IMR-90 (cell line): ENCODE measurements at regions not wholly inside any gene's neighbourhood (a gene's known extent, or its start where the extent isn't known, plus 50 kb on each side); places are given as distances from the start of the nearest gene placed in this dataset.

Experiments used
- ATAC-seq: fragments of 200-7000 bp; cut with Tn5 transposase; 2 replicates; pipeline ENCODE4 v1.9.1; 2020; ENCODE audit warnings: low read depth, mild to moderate bottlenecking, moderate library complexity
- BruUV-seq: library from RNA; stranded (reverse); fragments of 400-500 nt; replicated peaks from 2 replicates; lab custom pipeline; 2021; lab: Mats Ljungman, UMichigan
- CTCF ChIA-PET: fragments of 300-600 bp; formaldehyde crosslinking; extraction: SDS; loops from one replicate; lab custom pipeline; 2021; ENCODE audit warnings: antibody characterized with exemption; lab: Yijun Ruan, JAX
- POLR2A ChIA-PET: fragments of 300-600 bp; sonication (Branson Sonifier 250); formaldehyde crosslinking; loops from one replicate; lab custom pipeline; 2022; ENCODE audit warnings: antibody characterized with exemption; ENCODE audit not compliant: unreplicated experiment; lab: Charles Lee
- DNase-seq: peaks from one replicate; pipeline ENCODE4 v3.0.0; 2013
- H2AFZ ChIP-seq: replicated peaks from 2 replicates; pipeline ENCODE3; 2013; ENCODE audit warnings: low read length, mild to moderate bottlenecking; ENCODE audit not compliant: poor library complexity
- H2AK5ac ChIP-seq: 2 replicates; pipeline ENCODE4 v1.6.1; 2013; ENCODE audit warnings: low read depth, low read length, inconsistent platforms
- H2AK9ac ChIP-seq: replicated peaks from 2 replicates; pipeline ENCODE3; 2013; ENCODE audit warnings: mild to moderate bottlenecking, low read depth, low read length, moderate library complexity; ENCODE audit not compliant: poor library complexity
- H2BK120ac ChIP-seq: 2 replicates; pipeline ENCODE4 v1.6.1; 2013; ENCODE audit warnings: low read depth, low read length, inconsistent platforms
- H2BK15ac ChIP-seq: 3 replicates; pipeline ENCODE4 v1.6.1; 2013; ENCODE audit warnings: low read depth, low read length, inconsistent platforms
- H2BK20ac ChIP-seq: 2 replicates; pipeline ENCODE4 v1.6.1; 2013; ENCODE audit warnings: low read depth, mild to moderate bottlenecking, inconsistent platforms, low read length, moderate library complexity
- H2BK5ac ChIP-seq: 2 replicates; pipeline ENCODE4 v1.6.1; 2013; ENCODE audit warnings: mild to moderate bottlenecking, low read depth, low read length, inconsistent platforms; ENCODE audit not compliant: poor library complexity, severe bottlenecking
- H3K14ac ChIP-seq: replicated peaks from 2 replicates; pipeline ENCODE4 v1.6.1; 2013; ENCODE audit warnings: low read depth, low read length, inconsistent platforms
- H3K18ac ChIP-seq: 2 replicates; pipeline ENCODE4 v1.6.1; 2013; ENCODE audit warnings: low read depth, low read length, control low read depth
- H3K23ac ChIP-seq: 2 replicates; pipeline ENCODE4 v1.6.1; 2013; ENCODE audit warnings: low read depth, low read length, inconsistent platforms
- H3K27ac ChIP-seq: 2 replicates; pipeline ENCODE4 v1.5.1; 2013; ENCODE audit warnings: mild to moderate bottlenecking, control low read depth, low read length; ENCODE audit not compliant: insufficient read depth
- H3K27me3 ChIP-seq: 2 replicates; pipeline ENCODE4 v1.6.1; 2013; ENCODE audit warnings: low read length; ENCODE audit not compliant: control insufficient read depth, insufficient read depth
- H3K36me3 ChIP-seq: 2 replicates; pipeline ENCODE4 v1.6.1; 2013; ENCODE audit warnings: low read length, mixed read lengths; ENCODE audit not compliant: control insufficient read depth, insufficient read depth
- H3K4ac ChIP-seq: 2 replicates; pipeline ENCODE4 v1.6.1; 2013; ENCODE audit warnings: low read depth, low read length, inconsistent platforms
- H3K4me1 ChIP-seq: 2 replicates; pipeline ENCODE4 v1.6.1; 2013; ENCODE audit warnings: low read length, mixed read lengths; ENCODE audit not compliant: control insufficient read depth, insufficient read depth
- H3K4me2 ChIP-seq: 2 replicates; pipeline ENCODE4 v1.6.1; 2013; ENCODE audit warnings: low read depth, mild to moderate bottlenecking, control low read depth, low read length, moderate library complexity
- H3K4me3 ChIP-seq: 2 replicates; pipeline ENCODE4 v1.5.1; 2013; ENCODE audit warnings: low read depth, mild to moderate bottlenecking, control low read depth, low read length, moderate library complexity; ENCODE audit not compliant: insufficient read depth
- H3K56ac ChIP-seq: 2 replicates; pipeline ENCODE4 v1.6.1; 2013; ENCODE audit warnings: low read length, inconsistent platforms; ENCODE audit not compliant: insufficient read depth; ENCODE audit errors: extremely low read depth
- H3K79me1 ChIP-seq, 2 experiments: 2 replicates each; pipeline ENCODE4 v1.6.1; 2013; ENCODE audit warnings: low read length in 2 of 2, inconsistent platforms in 1 of 2, low read depth in 1 of 2
- H3K9ac ChIP-seq: 2 replicates; pipeline ENCODE4 v1.6.1; 2013; ENCODE audit warnings: low read depth, low read length, control low read depth
- H3K9me1 ChIP-seq: 2 replicates; pipeline ENCODE4 v1.6.1; 2013; ENCODE audit warnings: low read length, inconsistent platforms; ENCODE audit not compliant: insufficient read depth
- H3K9me3 ChIP-seq: 2 replicates; pipeline ENCODE4 v1.6.1; 2013; ENCODE audit warnings: low read length; ENCODE audit not compliant: control insufficient read depth, insufficient read depth
- H4K20me1 ChIP-seq: 2 replicates; pipeline ENCODE4 v1.6.1; 2013; ENCODE audit warnings: low read length, inconsistent platforms; ENCODE audit not compliant: insufficient read depth
- H4K5ac ChIP-seq: 2 replicates; pipeline ENCODE4 v1.6.1; 2013; ENCODE audit warnings: mild to moderate bottlenecking, low read depth, low read length, control low read depth
- H4K8ac ChIP-seq, 2 experiments: 2 replicates each; pipeline ENCODE4 v1.6.1; 2013; ENCODE audit warnings: low read depth in 2 of 2, low read length in 2 of 2, control low read depth in 1 of 2, inconsistent platforms in 1 of 2
- H4K91ac ChIP-seq: 2 replicates; pipeline ENCODE4 v1.6.1; 2013; ENCODE audit warnings: low read depth, low read length, inconsistent platforms; ENCODE audit not compliant: insufficient read depth
- BHLHE40 ChIP-seq: fragments of 150-350 bp; IDR thresholded peaks from 2 replicates; pipeline ENCODE4 v1.6.1; 2016; ENCODE audit warnings: mild to moderate bottlenecking, low read depth, low read length
- CEBPB ChIP-seq: IDR thresholded peaks from 2 replicates; pipeline ENCODE4 v1.6.1; 2012; ENCODE audit warnings: low read depth, low read length, improper control_type of control experiment
- CHD1 ChIP-seq: IDR thresholded peaks from 2 replicates; pipeline ENCODE4 v1.6.1; 2012; ENCODE audit warnings: low read depth, low read length, improper control_type of control experiment
- MXI1 ChIP-seq: IDR thresholded peaks from 2 replicates; pipeline ENCODE4 v1.6.1; 2012; ENCODE audit warnings: low read depth, mild to moderate bottlenecking, low read length, moderate library complexity, borderline replicate concordance
- NFE2L2 ChIP-seq: fragments of 150-350 bp; IDR thresholded peaks from 2 replicates; pipeline ENCODE4 v1.6.1; 2016; ENCODE audit warnings: low read depth, mild to moderate bottlenecking, low read length
- whole genome bisulfite sequencing, 2 experiments: methylation state at CpG; one replicate each; pipeline versions ENCODE4 v1.1.5 to v1.1.7; 2013; ENCODE audit warnings: missing lambda C conversion rate in 2 of 2; ENCODE audit not compliant: insufficient read length in 1 of 2; ENCODE audit errors: extremely low coverage in 2 of 2; 5-methylcytosine and 5-hydroxymethylcytosine counted together
- dilution Hi-C: fragments of 300-500 bp; cut with HindIII; formaldehyde crosslinking; loops from one replicate; pipeline ENCODE4 v1.14.3; 2018; ENCODE audit warnings: low sequenced_read_pairs; ENCODE audit not compliant: unreplicated experiment
- in situ Hi-C: fragments of 300-500 bp; cut with MboI; formaldehyde crosslinking; loops from 3 replicates; pipeline ENCODE4 v1.14.3; 2019; ENCODE audit warnings: low sequenced_read_pairs, inconsistent platforms, mixed read lengths
- intact Hi-C: fragments of 100-400 bp; cut with micrococcal nuclease; formaldehyde crosslinking; loops from 2 replicates; pipeline ENCODE4 v1.10.0; 2022
- TF ChIP-seq, protein P1 (sequence below): conservative IDR thresholded peaks from 2 replicates; pipeline ENCODE4 v1.5.1; 2012; ENCODE audit warnings: mild to moderate bottlenecking, low read depth, low read length, improper control_type of control experiment

- POLR2A ChIA-PET = no interaction called here
- CTCF ChIA-PET = no interaction called here
- H2BK20ac ChIP-seq = no peak overlapping the region
- no peak overlapping the region for H3K18ac ChIP-seq
- H2BK15ac ChIP-seq = no peak overlapping the region
- H3K9ac ChIP-seq = no peak overlapping the region
- no peaks in the 10 kb centered on the region for H3K9me1 ChIP-seq
- BruUV-seq = no TSS peak
- H4K91ac ChIP-seq = no peak overlapping the region
- dilution Hi-C loops = no loop called here
- no peaks in the 10 kb centered on the region for H3K79me1 ChIP-seq
- H4K20me1 ChIP-seq = no peaks in the 10 kb centered on the region
- H3K23ac ChIP-seq = no peak overlapping the region
- TF ChIP-seq MXI1 (no peak), BHLHE40 (no peak), NFE2L2 (no peak), CEBPB (no peak), CHD1 (no peak)
- TF ChIP-seq, protein P1, sequence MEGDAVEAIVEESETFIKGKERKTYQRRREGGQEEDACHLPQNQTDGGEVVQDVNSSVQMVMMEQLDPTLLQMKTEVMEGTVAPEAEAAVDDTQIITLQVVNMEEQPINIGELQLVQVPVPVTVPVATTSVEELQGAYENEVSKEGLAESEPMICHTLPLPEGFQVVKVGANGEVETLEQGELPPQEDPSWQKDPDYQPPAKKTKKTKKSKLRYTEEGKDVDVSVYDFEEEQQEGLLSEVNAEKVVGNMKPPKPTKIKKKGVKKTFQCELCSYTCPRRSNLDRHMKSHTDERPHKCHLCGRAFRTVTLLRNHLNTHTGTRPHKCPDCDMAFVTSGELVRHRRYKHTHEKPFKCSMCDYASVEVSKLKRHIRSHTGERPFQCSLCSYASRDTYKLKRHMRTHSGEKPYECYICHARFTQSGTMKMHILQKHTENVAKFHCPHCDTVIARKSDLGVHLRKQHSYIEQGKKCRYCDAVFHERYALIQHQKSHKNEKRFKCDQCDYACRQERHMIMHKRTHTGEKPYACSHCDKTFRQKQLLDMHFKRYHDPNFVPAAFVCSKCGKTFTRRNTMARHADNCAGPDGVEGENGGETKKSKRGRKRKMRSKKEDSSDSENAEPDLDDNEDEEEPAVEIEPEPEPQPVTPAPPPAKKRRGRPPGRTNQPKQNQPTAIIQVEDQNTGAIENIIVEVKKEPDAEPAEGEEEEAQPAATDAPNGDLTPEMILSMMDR = no peak
- no peak overlapping the region for H3K4me3 ChIP-seq
- no peak overlapping the region for H2BK120ac ChIP-seq
- DNase-seq = no peak
- no peak overlapping the region for H3K4ac ChIP-seq
- H3K27ac ChIP-seq = no peak overlapping the region
- no peak overlapping the region for H4K8ac ChIP-seq
- in situ Hi-C loops = no loop called here
- H3K36me3 ChIP-seq = no peaks in the 10 kb centered on the region
- no peak overlapping the region for H2BK5ac ChIP-seq
- H2AK9ac ChIP-seq = no peak overlapping the region
- intact Hi-C loops = no loop called here
- no peak overlapping the region for H2AFZ ChIP-seq
- WGBS, 2 experiments = no CpG with 5 or more reads among the region's 3 CpGs
- no peaks in the 10 kb centered on the region for H3K4me1 ChIP-seq
- no peak overlapping the region for H3K4me2 ChIP-seq
- no peaks in the 10 kb centered on the region for H3K9me3 ChIP-seq
- ATAC-seq = no peak
- no peak overlapping the region for H3K14ac ChIP-seq
- no peak overlapping the region for H4K5ac ChIP-seq
- H3K56ac ChIP-seq = no peak overlapping the region
- no peaks in the 10 kb centered on the region for H3K27me3 ChIP-seq
- no peak overlapping the region for H2AK5ac ChIP-seq
Observed at GRCh38 chr9:68627104-68627503, 77.9 kb upstream of the PIP5K1B start.
